Left lung (tissue), 4 donors: ENCODE measurements at regions not wholly inside any gene's neighbourhood (a gene's known extent, or its start where the extent isn't known, plus 50 kb on each side); places are given as distances from the start of the nearest gene placed in this dataset.

ENCODE experiments used
- ATAC-seq: fragments of 200-7000 bp; cut with Tn5 transposase; one replicate; pipeline ENCODE4 v1.9.1; 2020; ENCODE audit warnings: moderate library complexity
- DNase-seq, 4 donors: peaks; one replicate each; pipeline ENCODE4 v3.0.0-alpha.2; 2013 to 2020
- H3K27ac ChIP-seq, 2 donors: fragments of 200-600 bp; sonication (generic) in 1 of 2; one replicate each; pipeline versions ENCODE4 v1.5.0 to v1.8.0; 2020 to 2021
- H3K27me3 ChIP-seq, 2 donors: fragments of 200-600 bp; sonication (generic) in 1 of 2; one replicate each; pipeline versions ENCODE4 v1.5.0 to v1.8.0; 2020 to 2021
- H3K36me3 ChIP-seq, 2 donors: fragments of 200-600 bp; sonication (generic) in 1 of 2; one replicate each; pipeline versions ENCODE4 v1.5.0 to v1.8.0; 2020 to 2021
- H3K4me1 ChIP-seq, 2 donors: fragments of 200-600 bp; one replicate each; pipeline ENCODE4 v1.8.0; 2021
- H3K4me3 ChIP-seq, 2 donors: fragments of 200-600 bp; sonication (generic) in 1 of 2; one replicate each; pipeline versions ENCODE4 v1.5.0 to v1.8.0; 2020 to 2021; ENCODE audit warnings: mild to moderate bottlenecking in 1 of 2
- H3K9me3 ChIP-seq, 2 donors: fragments of 200-600 bp; sonication (generic) in 1 of 2; one replicate each; pipeline versions ENCODE4 v1.5.0 to v1.8.0; 2020 to 2021
- intact Hi-C, 2 donors: fragments of 100-400 bp; cut with DNase I; formaldehyde crosslinking; loops; one replicate each; pipeline versions ENCODE4 v1.11.2 to v1.14.2; 2022
- TF ChIP-seq, protein P1 (sequence below), 2 donors: fragments of 200-600 bp; sonication (generic) in 1 of 2; IDR thresholded peaks; one replicate each; pipeline versions ENCODE4 v1.5.0 to v1.8.0; 2021; ENCODE audit warnings: antibody characterized with exemption in 2 of 2
- donor health status: DM: no; HTN: yes; CAD: no.
- donor health status: DM: no; HTN: no; CAD: no.

DNA sequence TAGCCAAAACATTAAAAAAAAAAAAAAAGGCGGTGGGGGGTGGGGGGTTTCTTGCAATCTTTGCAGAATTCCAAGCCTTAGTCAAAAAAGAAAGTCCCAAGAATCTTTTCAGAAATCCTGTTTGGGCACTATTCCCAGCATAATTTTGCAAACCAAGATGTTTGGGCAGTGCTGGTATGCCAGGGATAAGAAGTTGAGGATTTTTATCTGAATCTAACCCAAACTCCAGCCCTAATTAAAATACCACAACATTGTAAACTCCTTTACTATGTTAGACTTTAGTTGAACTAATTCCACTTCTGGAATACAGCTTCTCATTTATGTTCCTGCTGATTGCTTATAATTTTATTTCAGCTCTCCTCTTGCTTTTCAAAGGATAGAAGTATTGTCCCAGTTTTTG lies 504.1 kb upstream of the ADGRL2 start:
- Histone ChIP-seq H3K27ac (no peak overlapping the region), H3K4me3 (no peak overlapping the region), H3K36me3 (no peaks in the 10 kb centered on the region), H3K9me3 (no peaks in the 10 kb centered on the region), H3K27me3 (no peaks in the 10 kb centered on the region), H3K4me1 (no peaks in the 10 kb centered on the region)
- TF ChIP-seq, protein P1, sequence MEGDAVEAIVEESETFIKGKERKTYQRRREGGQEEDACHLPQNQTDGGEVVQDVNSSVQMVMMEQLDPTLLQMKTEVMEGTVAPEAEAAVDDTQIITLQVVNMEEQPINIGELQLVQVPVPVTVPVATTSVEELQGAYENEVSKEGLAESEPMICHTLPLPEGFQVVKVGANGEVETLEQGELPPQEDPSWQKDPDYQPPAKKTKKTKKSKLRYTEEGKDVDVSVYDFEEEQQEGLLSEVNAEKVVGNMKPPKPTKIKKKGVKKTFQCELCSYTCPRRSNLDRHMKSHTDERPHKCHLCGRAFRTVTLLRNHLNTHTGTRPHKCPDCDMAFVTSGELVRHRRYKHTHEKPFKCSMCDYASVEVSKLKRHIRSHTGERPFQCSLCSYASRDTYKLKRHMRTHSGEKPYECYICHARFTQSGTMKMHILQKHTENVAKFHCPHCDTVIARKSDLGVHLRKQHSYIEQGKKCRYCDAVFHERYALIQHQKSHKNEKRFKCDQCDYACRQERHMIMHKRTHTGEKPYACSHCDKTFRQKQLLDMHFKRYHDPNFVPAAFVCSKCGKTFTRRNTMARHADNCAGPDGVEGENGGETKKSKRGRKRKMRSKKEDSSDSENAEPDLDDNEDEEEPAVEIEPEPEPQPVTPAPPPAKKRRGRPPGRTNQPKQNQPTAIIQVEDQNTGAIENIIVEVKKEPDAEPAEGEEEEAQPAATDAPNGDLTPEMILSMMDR (IDR thresholded peaks at IDR 0.05) = no peak
- ATAC-seq (no peak), DNase-seq (no peak)
- intact Hi-C loops = no loop called here

- no peak for DNase-seq
- Histone ChIP-seq H3K27me3 (no peaks in the 10 kb centered on the region), H3K4me1 (no peaks in the 10 kb centered on the region), H3K4me3 (no peak overlapping the region), H3K36me3 (no peaks in the 10 kb centered on the region), H3K9me3 (no peaks in the 10 kb centered on the region), H3K27ac (no peak overlapping the region)
- ATAC-seq = no peak
- TF ChIP-seq, protein P1 (IDR thresholded peaks at IDR 0.05) = no peak
- intact Hi-C loops = no loop called here
Measured at GRCh38 chr1:81290326-81290725, 510.4 kb upstream of the ADGRL2 start.

- TF ChIP-seq, protein P1 (IDR thresholded peaks at IDR 0.05) = no peak
- Histone ChIP-seq H3K27me3 (no peaks in the 10 kb centered on the region), H3K4me3 (no peak overlapping the region), H3K27ac (no peak overlapping the region), H3K4me1 (no peaks in the 10 kb centered on the region), H3K9me3 (no peaks in the 10 kb centered on the region), H3K36me3 (no peaks in the 10 kb centered on the region)
- no peak for ATAC-seq
- DNase-seq = no peak
- intact Hi-C loops = no loop called here
Measured at GRCh38 chr1:81288689-81289088, 512.0 kb upstream of the ADGRL2 start.

DNA sequence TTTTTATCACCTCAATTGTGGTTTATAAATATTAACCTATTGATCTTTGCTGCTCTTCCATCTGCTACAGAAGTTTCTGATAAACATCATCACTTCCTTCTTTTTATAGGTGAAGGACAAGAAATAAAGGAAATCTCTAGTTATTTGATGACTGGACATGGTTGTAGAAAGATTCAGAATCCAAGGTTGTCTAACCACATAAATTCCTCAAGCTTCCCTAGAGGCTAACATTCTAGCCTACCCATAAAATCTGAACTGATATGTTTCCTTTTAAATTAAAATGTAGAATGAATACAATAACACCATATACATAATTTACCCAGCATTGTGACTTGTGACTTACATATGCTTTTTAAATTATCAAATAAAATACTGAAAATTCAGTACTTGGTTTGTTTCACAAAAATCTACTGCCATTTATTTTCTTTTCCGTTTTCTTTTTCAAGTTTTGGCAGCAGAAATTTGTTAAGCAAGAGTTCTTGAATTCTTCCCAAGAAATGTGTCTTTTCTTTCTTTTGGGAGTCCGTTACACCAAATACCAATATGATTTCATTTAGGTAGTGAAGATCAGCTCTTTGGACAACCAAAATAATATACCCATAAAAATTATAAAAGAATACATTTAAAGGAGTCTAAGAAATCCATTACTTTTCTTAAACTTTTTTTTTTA lies 513.2 kb upstream of the ADGRL2 start:
- no peak for ATAC-seq
- Histone ChIP-seq H3K4me1 (no peaks in the 10 kb centered on the region), H3K9me3 (no peaks in the 10 kb centered on the region), H3K27me3 (no peaks in the 10 kb centered on the region), H3K36me3 (no peaks in the 10 kb centered on the region), H3K27ac (no peak overlapping the region), H3K4me3 (no peak overlapping the region)
- TF ChIP-seq, protein P1 (IDR thresholded peaks at IDR 0.05) = no peak
- DNase-seq = no peak
- intact Hi-C loops = no loop called here

DNA sequence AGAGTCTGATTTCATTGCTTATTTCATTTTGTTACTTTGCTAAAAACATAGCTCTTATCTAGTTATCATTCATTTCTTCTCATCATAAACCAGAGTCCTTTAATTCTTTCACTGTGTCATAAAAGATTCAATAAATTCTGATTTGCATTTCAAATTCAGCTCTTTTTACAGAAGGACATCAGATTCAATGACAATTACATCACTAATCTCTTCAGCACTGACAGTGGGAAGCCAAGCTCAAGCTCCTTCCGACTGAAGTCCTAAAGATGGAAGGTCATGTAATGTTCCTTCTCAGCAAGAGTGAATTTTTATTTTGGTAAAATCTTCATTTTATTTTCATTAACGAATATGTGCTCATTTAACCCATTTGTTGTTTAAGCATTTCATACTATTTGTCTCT lies 530.7 kb upstream of the ADGRL2 start:
- TF ChIP-seq, protein P1 (IDR thresholded peaks at IDR 0.05) = no peak

More for the DNA sequence above, 530.7 kb upstream of the ADGRL2 start:
- H3K4me3 ChIP-seq = no peak overlapping the region
- no peak overlapping the region for H3K27ac ChIP-seq
- H3K36me3 ChIP-seq = no peaks in the 10 kb centered on the region
- ATAC-seq = no peak
- DNase-seq = no peak
- H3K9me3 ChIP-seq = no peaks in the 10 kb centered on the region
- no peaks in the 10 kb centered on the region for H3K4me1 ChIP-seq
- intact Hi-C loops = no loop called here
- H3K27me3 ChIP-seq = no peaks in the 10 kb centered on the region
